ENCODE measurements at regions not wholly inside any gene's neighbourhood (a gene's known extent, or its start where the extent isn't known, plus 50 kb on each side); places are given as distances from the start of the nearest gene placed in this dataset.

DNA sequence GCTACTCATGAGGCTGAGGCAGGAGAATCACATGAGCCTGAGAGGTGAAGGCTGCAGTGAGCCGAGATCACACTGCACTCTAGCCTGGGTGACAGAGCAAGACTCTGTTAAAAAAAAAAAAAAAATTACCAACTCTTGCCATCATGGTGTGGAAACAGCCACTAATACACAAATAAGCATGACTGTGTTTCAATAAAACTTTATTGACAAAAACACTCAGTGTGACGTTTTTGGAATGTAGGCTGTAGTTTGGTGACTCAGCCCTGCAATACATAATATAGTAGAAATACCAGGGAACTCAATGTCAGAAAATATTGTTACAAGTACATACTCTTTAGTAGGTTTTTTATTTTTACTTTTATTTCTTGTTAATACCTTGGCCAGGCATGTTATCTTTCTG, 207.1 kb downstream of the CASP12 start:
- TF ChIP-seq, protein P1, sequence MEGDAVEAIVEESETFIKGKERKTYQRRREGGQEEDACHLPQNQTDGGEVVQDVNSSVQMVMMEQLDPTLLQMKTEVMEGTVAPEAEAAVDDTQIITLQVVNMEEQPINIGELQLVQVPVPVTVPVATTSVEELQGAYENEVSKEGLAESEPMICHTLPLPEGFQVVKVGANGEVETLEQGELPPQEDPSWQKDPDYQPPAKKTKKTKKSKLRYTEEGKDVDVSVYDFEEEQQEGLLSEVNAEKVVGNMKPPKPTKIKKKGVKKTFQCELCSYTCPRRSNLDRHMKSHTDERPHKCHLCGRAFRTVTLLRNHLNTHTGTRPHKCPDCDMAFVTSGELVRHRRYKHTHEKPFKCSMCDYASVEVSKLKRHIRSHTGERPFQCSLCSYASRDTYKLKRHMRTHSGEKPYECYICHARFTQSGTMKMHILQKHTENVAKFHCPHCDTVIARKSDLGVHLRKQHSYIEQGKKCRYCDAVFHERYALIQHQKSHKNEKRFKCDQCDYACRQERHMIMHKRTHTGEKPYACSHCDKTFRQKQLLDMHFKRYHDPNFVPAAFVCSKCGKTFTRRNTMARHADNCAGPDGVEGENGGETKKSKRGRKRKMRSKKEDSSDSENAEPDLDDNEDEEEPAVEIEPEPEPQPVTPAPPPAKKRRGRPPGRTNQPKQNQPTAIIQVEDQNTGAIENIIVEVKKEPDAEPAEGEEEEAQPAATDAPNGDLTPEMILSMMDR (IDR thresholded peaks at IDR 0.05) = no peak
- Histone ChIP-seq H3K9me3 (no peaks in the 10 kb centered on the region), H3K4me1 (ENCODE audit: control insufficient read depth in 1 of 2, low read depth in 2 of 2) (no peaks in the 10 kb centered on the region), H3K27ac (no peak overlapping the region), H3K27me3 (replicated peaks; ENCODE audit: insufficient read depth) (no peaks in the 10 kb centered on the region), H3K4me3 (no peak overlapping the region), H3K36me3 (no peaks in the 10 kb centered on the region)
- DNase-seq (ENCODE audit: low spot score) = no peak
- no peak for ATAC-seq (ENCODE audit: insufficient number of reproducible peaks, low FRiP score, low read depth)

DNA sequence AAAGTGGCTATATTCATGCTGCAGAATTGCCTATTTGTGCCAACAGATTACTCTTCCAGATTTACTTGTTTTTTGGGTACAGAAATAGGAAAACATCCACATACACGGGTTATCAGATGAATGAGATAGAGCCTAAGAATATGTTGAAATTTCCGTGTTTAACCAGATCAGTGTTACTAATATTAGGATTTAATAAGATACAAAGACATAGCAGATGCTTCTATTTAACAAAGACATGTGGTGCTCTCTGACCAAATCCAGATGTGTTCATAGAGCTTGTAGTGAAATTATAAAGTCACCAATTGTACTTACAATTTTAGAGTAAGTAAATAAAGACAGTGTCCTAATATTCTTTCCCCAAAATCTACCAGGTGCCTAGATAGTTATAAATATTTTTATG, 208.0 kb downstream of the CASP12 start:
- no peak overlapping the region for H3K27ac ChIP-seq
- H3K27me3 ChIP-seq (replicated peaks; ENCODE audit: insufficient read depth) = no peaks in the 10 kb centered on the region
- TF ChIP-seq, protein P1 (IDR thresholded peaks at IDR 0.05) = no peak
- no peaks in the 10 kb centered on the region for H3K36me3 ChIP-seq
- H3K4me1 ChIP-seq (ENCODE audit: control insufficient read depth in 1 of 2, low read depth in 2 of 2) = no peaks in the 10 kb centered on the region
- DNase-seq (ENCODE audit: low spot score) = no peak
- no peaks in the 10 kb centered on the region for H3K9me3 ChIP-seq
- no peak overlapping the region for H3K4me3 ChIP-seq
- no peak for ATAC-seq (ENCODE audit: insufficient number of reproducible peaks, low FRiP score, low read depth)

DNA sequence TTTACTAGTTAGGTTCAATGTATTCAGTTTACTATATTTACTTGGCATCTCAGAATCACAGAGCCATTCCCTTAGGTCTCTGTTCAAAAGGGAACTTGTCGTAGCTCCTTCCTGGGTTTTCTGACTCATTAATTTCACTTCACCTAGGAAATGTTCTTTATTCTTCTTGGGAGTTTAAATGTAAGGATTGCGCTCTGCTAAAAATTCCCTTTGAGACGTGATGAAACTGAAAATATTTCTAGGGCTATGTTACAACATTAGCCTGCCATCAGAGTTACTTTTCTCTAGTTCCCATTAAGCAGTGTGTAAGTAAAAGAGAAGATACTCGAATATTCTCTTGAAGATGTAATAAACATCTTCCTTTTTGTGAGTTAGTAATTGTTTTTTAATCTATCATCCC, 209.5 kb downstream of the CASP12 start:
- no peaks in the 10 kb centered on the region for H3K36me3 ChIP-seq
- no peaks in the 10 kb centered on the region for H3K9me3 ChIP-seq
- H3K27me3 ChIP-seq (replicated peaks; ENCODE audit: insufficient read depth) = no peaks in the 10 kb centered on the region
- no peak overlapping the region for H3K4me3 ChIP-seq
- H3K27ac ChIP-seq = no peak overlapping the region
- DNase-seq (ENCODE audit: low spot score) (no peak), ATAC-seq (ENCODE audit: insufficient number of reproducible peaks, low FRiP score, low read depth) (no peak)
- no peaks in the 10 kb centered on the region for H3K4me1 ChIP-seq (ENCODE audit: control insufficient read depth in 1 of 2, low read depth in 2 of 2)
- TF ChIP-seq, protein P1 (IDR thresholded peaks at IDR 0.05) = no peak

DNA sequence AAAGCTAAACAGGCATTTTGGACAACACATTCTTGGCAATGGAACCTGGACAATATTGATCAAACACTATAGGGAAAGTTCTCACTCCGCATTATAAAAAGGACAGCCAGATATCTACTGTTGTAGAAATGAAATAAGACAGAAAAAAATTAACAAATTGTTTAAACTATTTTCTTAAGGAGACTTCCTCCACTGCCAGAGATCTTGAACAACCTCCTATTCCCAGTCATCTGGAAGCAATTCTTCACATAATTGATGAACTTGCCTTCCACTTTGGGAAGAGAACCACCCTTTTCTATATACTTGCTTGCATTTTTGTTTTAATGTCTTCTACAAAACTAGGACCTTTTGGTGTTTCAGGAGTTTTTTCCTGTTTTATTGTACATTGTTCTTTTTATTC, 216.1 kb downstream of the CASP12 start:
- no peak overlapping the region for H3K27ac ChIP-seq
- H3K27me3 ChIP-seq (replicated peaks; ENCODE audit: insufficient read depth) = no peaks in the 10 kb centered on the region
- H3K36me3 ChIP-seq = no peaks in the 10 kb centered on the region
- TF ChIP-seq, protein P1 (IDR thresholded peaks at IDR 0.05) = no peak
- H3K4me1 ChIP-seq (ENCODE audit: control insufficient read depth in 1 of 2, low read depth in 2 of 2) = no peaks in the 10 kb centered on the region
- DNase-seq (ENCODE audit: low spot score) (no peak), ATAC-seq (ENCODE audit: insufficient number of reproducible peaks, low FRiP score, low read depth) (no peak)
- no peaks in the 10 kb centered on the region for H3K9me3 ChIP-seq
- H3K4me3 ChIP-seq = no peak overlapping the region

DNA sequence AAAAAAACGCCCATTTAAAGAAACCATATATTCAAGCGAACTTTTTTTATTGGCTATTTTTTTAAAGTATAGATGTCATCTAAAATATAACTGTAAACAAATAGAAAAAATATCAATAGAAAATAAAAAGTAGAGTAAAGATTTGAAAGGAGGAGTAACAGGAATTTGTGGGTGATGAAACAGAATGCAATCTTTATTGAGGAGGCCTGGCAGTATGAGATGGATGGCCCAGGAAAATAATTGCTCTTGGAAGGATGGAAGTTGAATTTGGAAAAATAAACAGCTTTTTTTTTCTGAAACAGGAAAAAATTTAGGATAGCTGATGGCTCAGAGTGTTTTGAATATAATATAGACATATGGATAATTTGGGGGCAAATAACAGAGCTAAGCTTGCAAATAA, 219.0 kb downstream of the CASP12 start:
- Histone ChIP-seq H3K27ac (no peak overlapping the region), H3K36me3 (no peaks in the 10 kb centered on the region), H3K4me3 (no peak overlapping the region), H3K9me3 (no peaks in the 10 kb centered on the region), H3K4me1 (ENCODE audit: control insufficient read depth in 1 of 2, low read depth in 2 of 2) (no peaks in the 10 kb centered on the region), H3K27me3 (replicated peaks; ENCODE audit: insufficient read depth) (no peaks in the 10 kb centered on the region)
- ATAC-seq (ENCODE audit: insufficient number of reproducible peaks, low FRiP score, low read depth) (no peak), DNase-seq (ENCODE audit: low spot score) (no peak)
- TF ChIP-seq, protein P1 (IDR thresholded peaks at IDR 0.05) = no peak
